Activated CD8-positive, alpha-beta memory T cell treated with anti-CD3 and anti-CD28 coated beads, Interleukin-2, amount 10 ng/mL, durations not matched to agents 7 days and 5 days (primary cell): ENCODE measurements at regions not wholly inside any gene's neighbourhood (a gene's known extent, or its start where the extent isn't known, plus 50 kb on each side); places are given as distances from the start of the nearest gene placed in this dataset.

ENCODE experiments used
- ATAC-seq: fragments of 150-1000 bp; cut with Tn5 transposase; one replicate; pipeline ENCODE4 v1.10.0; 2021; ENCODE audit warnings: moderate library complexity
- CTCF ChIA-PET: fragments of 350-600 bp; sonication (Branson Sonifier 250); formaldehyde crosslinking; loops from one replicate; lab custom pipeline; 2021; ENCODE audit warnings: antibody characterized with exemption; lab: Charles Lee
- DNase-seq: peaks from one replicate; pipeline ENCODE4 v3.0.0-alpha.2; 2020
- H3K27ac Mint-ChIP-seq: one replicate; pipeline ENCODE4 v1.8.0; 2021; ENCODE audit warnings: mild to moderate bottlenecking, mixed read lengths
- H3K27me3 Mint-ChIP-seq: one replicate; pipeline ENCODE4 v1.8.0; 2021; ENCODE audit warnings: mixed read lengths
- H3K36me3 Mint-ChIP-seq: one replicate; pipeline ENCODE4 v1.8.0; 2021; ENCODE audit warnings: mild to moderate bottlenecking, mixed read lengths
- H3K4me1 Mint-ChIP-seq: one replicate; pipeline ENCODE4 v1.8.0; 2021; ENCODE audit warnings: mixed read lengths
- H3K4me3 Mint-ChIP-seq: one replicate; pipeline ENCODE4 v1.8.0; 2021; ENCODE audit warnings: mild to moderate bottlenecking, moderate library complexity, mixed read lengths
- H3K9me3 Mint-ChIP-seq: one replicate; pipeline ENCODE4 v1.8.0; 2022; ENCODE audit warnings: low read depth, mixed read lengths

DNA sequence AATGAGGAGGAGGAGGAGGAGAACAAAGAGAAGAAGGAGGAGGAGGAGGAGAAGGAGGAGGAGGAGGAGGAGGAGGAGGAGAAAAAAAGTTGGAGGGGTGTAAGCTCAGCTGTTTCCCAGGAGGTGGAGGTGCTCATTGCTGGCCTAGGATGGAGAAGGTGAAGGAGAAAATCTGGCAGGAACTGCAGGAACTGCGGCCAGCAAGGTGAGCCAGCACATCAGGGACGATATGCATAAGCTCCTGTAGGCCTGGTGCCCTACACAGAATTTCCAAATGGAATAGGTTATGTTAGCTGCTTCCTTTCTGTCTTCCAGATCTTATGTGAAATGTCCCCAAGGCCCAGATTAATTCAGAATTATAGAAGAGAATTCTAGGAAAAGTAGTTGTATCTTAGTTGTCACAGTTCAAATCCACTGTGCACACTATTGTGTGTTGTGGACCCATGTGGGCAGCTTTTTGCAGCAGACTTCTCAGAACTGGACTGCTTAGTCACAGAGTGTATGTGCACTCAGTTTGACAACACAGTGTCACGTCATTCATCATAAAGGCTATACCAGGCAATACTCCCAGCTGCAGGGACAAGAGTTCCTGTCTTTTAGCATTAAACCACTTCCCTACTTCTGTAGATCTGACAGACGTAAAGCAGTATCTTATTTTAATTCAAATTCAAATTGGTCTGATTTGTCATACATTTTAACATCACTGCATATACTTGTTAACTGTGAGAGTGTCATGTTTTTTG lies 303.7 kb downstream of the HLX start:
- H3K27me3 Mint-ChIP-seq = peaks cover 5% of the 10 kb centered on the region
- H3K36me3 Mint-ChIP-seq = no peaks in the 10 kb centered on the region
- no peaks in the 10 kb centered on the region for H3K9me3 Mint-ChIP-seq
- CTCF ChIA-PET = no interaction called here
- H3K27ac Mint-ChIP-seq = no peak overlapping the region
- DNase-seq = no peak
- no peak overlapping the region for H3K4me3 Mint-ChIP-seq
- ATAC-seq = no peak
- H3K4me1 Mint-ChIP-seq = no peaks in the 10 kb centered on the region

DNA sequence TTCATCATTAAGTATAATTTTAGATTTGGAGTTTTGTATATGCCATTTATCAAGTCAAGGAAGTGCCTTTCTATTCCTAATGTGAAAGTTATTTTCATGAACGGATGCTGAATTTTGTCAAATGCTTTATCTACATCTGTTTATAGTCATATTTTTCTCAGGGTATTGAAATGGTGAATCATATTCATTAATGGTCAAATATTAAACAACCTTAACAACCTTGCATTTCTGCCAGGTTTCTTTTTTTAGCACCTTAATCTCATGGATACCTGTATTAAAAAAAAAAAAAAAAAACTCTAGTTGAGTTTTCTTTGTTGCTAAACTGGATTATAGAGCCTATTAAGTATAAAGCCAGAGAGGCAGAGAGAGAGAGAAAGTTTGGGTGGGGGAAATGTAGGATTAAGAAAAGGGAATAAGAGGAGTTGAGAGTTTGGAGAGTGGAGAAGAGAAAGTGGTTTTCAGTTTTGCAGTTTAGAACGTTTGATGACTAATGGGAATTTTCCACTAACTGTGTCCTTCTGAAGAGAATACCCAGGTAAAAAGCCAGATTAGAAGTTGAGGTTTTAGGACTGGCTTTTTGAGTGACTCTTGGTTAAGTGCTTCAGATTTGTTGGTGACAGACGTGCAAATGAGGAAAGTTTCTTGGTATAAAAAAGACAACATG lies 305.0 kb downstream of the HLX start:
- ATAC-seq = no peak
- H3K27me3 Mint-ChIP-seq = peaks cover 5% of the 10 kb centered on the region
- H3K27ac Mint-ChIP-seq = no peak overlapping the region
- no peaks in the 10 kb centered on the region for H3K9me3 Mint-ChIP-seq
- CTCF ChIA-PET = no interaction called here
- H3K4me1 Mint-ChIP-seq = no peaks in the 10 kb centered on the region
- no peak overlapping the region for H3K4me3 Mint-ChIP-seq
- no peak for DNase-seq
- no peaks in the 10 kb centered on the region for H3K36me3 Mint-ChIP-seq

DNA sequence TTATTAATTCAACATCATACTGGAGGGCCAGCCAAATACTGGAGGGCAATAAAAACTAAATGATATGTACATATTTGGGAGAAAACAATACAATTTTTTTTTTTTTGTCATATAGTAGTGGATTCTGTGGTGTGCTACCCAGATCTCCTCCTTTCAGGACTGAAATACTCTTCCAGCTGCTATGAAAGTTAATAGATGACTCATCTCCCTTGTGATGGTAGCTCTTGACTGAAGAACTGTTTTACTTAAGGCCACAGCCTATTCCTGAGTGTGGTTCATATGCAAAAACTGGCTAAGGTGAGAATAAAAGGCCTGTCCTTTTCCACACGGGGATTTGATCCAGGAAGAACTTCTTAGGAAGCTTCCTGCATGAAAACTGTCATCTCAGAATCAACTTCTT lies 307.9 kb downstream of the HLX start:
- H3K27me3 Mint-ChIP-seq = peaks cover 5% of the 10 kb centered on the region
- no peaks in the 10 kb centered on the region for H3K4me1 Mint-ChIP-seq
- H3K27ac Mint-ChIP-seq = no peak overlapping the region
- H3K4me3 Mint-ChIP-seq = no peak overlapping the region
- ATAC-seq (no peak), DNase-seq (no peak)
- no peaks in the 10 kb centered on the region for H3K9me3 Mint-ChIP-seq
- no peaks in the 10 kb centered on the region for H3K36me3 Mint-ChIP-seq
- CTCF ChIA-PET = interaction anchor here (1.6 kb wide), 1 partner anchor 16 kb away, joined by 8 read pairs; no protein-coding TSS in a partner anchor

DNA sequence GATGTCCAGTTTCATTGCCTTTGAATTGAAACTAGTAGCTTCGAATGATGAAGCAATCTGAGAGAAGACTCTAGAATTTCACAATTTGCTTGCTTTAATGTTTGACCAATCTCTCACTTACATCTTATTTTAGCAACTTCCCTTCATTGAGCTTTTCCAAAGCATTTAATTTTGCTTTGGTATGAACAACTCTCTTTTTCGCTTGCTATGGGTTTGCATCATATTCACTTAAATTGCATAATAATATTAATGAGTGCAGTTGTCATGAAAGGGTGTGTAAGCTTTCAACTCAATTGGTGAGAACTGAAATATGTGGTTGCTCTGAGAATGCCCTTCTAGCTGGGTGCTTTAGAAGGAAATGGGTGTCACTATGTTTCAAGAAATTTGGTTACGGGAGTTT lies 309.2 kb downstream of the HLX start:
- no peak overlapping the region for H3K27ac Mint-ChIP-seq
- no peaks in the 10 kb centered on the region for H3K36me3 Mint-ChIP-seq
- CTCF ChIA-PET = interaction anchor here (1.6 kb wide), 1 partner anchor 14 kb away, joined by 8 read pairs; no protein-coding TSS in a partner anchor

DNA sequence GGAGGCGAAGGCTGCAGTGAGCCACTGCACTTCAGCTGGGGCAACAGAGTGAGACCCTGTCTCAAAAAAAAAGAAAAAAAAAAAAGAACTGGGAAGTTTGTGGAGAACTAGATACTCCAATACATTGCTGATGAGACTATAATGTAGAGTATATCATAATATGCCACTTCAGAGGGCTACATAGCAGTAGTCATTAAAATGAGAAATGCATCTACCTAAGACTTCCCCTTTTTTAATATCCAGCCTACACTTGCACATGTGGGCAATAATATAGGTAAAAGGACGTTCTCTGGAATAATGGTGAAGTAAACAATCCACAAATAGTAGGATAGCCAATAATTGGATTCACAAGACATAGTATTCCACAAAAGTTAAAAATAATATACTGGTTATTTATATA lies 311.0 kb downstream of the HLX start:
- Mint-ChIP-seq H3K36me3 (no peaks in the 10 kb centered on the region), H3K27me3 (no peaks in the 10 kb centered on the region), H3K4me1 (no peaks in the 10 kb centered on the region), H3K27ac (no peak overlapping the region), H3K4me3 (no peak overlapping the region), H3K9me3 (no peaks in the 10 kb centered on the region)
- ATAC-seq (no peak), DNase-seq (no peak)
- CTCF ChIA-PET = no interaction called here

More for the DNA sequence above, 309.2 kb downstream of the HLX start:
- ATAC-seq (no peak), DNase-seq (no peak)
- no peaks in the 10 kb centered on the region for H3K27me3 Mint-ChIP-seq
- H3K4me3 Mint-ChIP-seq = no peak overlapping the region
- H3K9me3 Mint-ChIP-seq = no peaks in the 10 kb centered on the region
- H3K4me1 Mint-ChIP-seq = no peaks in the 10 kb centered on the region

DNA sequence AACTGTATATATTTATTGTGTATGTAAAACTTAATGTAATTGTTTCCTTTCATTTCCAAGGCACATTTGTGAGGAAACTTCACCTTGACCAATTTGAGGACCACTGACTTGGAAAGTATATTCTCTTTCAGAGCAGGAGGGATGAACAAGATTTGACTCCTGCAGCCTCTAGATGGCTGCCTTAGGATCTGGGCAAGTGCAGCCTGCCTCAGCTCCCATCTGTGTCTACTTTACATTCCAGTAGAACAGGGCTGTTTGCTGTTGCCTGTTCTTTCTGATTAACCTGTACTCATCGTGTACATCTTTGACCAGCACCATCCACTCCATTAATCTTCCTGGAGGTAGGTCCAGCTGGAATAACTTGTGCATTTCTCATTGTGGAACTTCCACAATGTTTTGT lies 312.8 kb downstream of the HLX start:
- Mint-ChIP-seq H3K27me3 (no peaks in the 10 kb centered on the region), H3K27ac (no peak overlapping the region), H3K36me3 (no peaks in the 10 kb centered on the region), H3K4me1 (no peaks in the 10 kb centered on the region), H3K9me3 (peaks cover 3% of the 10 kb centered on the region), H3K4me3 (no peak overlapping the region)
- DNase-seq (no peak), ATAC-seq (no peak)
- CTCF ChIA-PET = no interaction called here

DNA sequence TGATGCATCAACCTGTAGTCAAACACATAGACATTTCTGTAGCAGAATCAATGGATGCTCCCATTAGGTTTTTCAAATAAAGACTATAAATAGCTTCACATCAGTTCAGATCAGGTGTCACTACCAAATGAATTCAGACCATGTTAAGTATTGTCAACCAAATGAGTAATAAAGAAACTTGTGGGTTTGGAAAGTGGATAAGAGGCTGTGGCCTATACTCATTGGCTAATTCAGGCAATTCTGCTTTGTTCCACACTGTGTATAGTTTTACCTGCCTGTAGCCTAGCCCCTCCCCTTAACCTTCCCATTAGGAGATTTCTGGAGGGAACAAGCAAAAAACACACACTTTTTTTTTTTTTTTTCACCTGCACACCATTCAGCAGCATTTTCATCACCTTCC lies 321.2 kb downstream of the HLX start:
- DNase-seq = no peak
- H3K9me3 Mint-ChIP-seq = peaks cover 3% of the 10 kb centered on the region
- ATAC-seq = no peak
- no peak overlapping the region for H3K4me3 Mint-ChIP-seq
- peaks cover 2% of the 10 kb centered on the region for H3K27me3 Mint-ChIP-seq
- H3K4me1 Mint-ChIP-seq = peaks cover 2% of the 10 kb centered on the region
- no peaks in the 10 kb centered on the region for H3K36me3 Mint-ChIP-seq
- H3K27ac Mint-ChIP-seq = no peak overlapping the region
- CTCF ChIA-PET = no interaction called here

DNA sequence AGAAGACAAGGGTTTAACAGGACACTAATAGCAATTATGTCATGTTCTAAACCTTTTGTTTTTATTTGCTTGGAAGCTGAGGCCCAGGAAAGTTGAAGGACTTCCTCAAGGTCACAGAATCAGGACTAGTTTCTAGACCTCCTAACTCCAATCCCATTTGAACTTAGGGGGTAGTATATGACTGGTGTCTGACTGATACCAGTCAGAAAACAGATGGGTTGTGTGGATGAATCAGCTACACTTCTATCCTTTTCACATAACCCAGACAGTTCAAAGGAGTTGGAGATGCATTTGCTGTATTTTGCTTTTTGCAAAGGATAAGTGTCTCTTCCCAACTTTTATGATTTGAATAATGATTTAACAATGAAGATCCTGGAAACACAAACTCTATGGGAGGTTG lies 322.5 kb downstream of the HLX start:
- Mint-ChIP-seq H3K27ac (no peak overlapping the region), H3K27me3 (peaks cover 2% of the 10 kb centered on the region), H3K4me1 (peaks cover 2% of the 10 kb centered on the region), H3K4me3 (no peak overlapping the region), H3K9me3 (no peaks in the 10 kb centered on the region), H3K36me3 (no peaks in the 10 kb centered on the region)
- ATAC-seq (no peak), DNase-seq (no peak)
- CTCF ChIA-PET = interaction anchor here (2.0 to 2.2 kb wide), 2 partner anchors 14 to 234 kb away, joined by 8 to 9 read pairs; no protein-coding TSS in a partner anchor

DNA sequence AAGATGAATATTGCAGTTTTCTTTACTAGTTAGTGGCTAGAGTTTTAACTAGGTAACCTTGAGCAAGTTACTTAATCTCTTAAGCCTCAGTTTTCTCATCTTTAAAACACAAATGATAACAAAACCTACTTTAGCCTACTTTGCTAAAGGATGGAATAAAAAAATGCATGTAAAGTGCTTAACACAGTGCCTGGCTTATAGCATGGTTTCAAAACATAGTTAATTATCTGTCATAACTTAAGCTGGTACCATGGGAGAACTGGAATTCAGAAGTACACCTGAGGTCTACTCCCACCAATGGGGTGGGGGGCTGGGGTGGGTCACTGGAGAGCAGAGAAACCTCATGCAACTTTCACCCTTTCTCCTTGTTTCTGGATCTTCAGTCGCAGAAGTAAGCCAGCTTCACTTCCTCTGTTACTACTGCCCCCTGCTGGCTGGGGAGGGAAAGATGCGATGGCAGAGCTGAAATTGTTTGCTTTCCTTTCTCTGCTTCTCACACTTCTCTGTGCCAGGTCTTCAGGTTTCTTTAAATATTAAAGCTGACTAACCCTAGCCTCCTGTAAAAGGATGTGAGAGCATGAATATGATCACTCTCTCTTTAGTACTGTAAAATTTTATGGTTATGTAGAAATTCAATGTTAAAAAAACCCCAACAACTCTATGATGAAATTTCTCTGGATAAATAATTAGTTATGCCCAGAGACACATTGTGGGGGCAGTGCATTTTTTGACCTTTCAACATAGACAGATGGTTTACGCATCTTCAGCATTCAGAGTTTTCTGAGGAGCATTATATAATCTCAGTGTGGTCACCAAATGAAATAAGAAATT lies 324.2 kb downstream of the HLX start:
- no peaks in the 10 kb centered on the region for H3K36me3 Mint-ChIP-seq
- CTCF ChIA-PET = interaction anchor here (0.6 to 2.2 kb wide), 6 partner anchors 15 to 806 kb away, joined by 3 to 12 read pairs (median 8); no protein-coding TSS in a partner anchor
- peaks cover 2% of the 10 kb centered on the region for H3K4me1 Mint-ChIP-seq
- H3K27me3 Mint-ChIP-seq = peaks cover 5% of the 10 kb centered on the region
- no peak for ATAC-seq
- H3K4me3 Mint-ChIP-seq = no peak overlapping the region
- DNase-seq = peak; percentile 70
- H3K27ac Mint-ChIP-seq = no peak overlapping the region
- H3K9me3 Mint-ChIP-seq = no peaks in the 10 kb centered on the region

DNA sequence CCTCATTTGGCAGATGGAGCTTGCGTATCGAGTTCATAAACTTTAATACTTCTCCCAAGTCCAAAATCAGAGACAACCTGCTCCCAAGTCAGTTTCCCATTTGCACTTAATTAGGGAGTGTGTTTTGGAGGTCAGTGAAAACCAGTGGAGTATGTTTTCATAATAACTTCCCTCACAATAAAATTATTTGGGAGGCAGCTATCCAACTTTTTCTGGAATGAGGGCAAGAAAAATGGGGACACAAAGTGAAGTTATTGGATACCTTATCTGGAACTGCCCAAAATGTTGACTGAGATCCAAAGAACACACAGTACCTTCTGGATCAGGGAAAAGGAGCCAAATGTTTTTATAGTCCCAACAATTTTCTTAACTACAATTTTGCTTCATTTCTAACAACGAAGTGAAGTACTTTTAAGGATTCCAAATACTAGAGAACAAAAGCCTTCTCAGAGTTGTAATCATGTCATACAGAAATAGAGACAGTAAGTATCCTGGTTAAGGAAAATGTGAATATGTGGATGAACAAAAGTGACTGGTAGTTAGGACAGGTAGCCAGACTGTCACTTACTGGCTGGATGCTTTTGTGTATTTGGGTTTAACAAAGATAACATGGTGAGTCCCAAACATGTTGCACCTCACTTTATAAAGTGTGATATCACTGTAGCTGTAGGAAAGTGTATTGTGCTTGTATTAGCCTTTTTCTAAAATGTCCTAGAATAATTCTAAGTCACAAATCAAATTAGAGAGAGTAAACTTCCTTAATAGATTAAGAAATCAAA lies 325.0 kb downstream of the HLX start:
- H3K27ac Mint-ChIP-seq = no peak overlapping the region
- H3K36me3 Mint-ChIP-seq = no peaks in the 10 kb centered on the region
- ATAC-seq (no peak), DNase-seq (no peak)
- H3K9me3 Mint-ChIP-seq = no peaks in the 10 kb centered on the region
- no peak overlapping the region for H3K4me3 Mint-ChIP-seq
- peaks cover 5% of the 10 kb centered on the region for H3K27me3 Mint-ChIP-seq
- H3K4me1 Mint-ChIP-seq = peaks cover 2% of the 10 kb centered on the region
- CTCF ChIA-PET = interaction anchor here (0.6 to 2.2 kb wide), 5 partner anchors 16 to 805 kb away, joined by 3 to 12 read pairs (median 9); no protein-coding TSS in a partner anchor

DNA sequence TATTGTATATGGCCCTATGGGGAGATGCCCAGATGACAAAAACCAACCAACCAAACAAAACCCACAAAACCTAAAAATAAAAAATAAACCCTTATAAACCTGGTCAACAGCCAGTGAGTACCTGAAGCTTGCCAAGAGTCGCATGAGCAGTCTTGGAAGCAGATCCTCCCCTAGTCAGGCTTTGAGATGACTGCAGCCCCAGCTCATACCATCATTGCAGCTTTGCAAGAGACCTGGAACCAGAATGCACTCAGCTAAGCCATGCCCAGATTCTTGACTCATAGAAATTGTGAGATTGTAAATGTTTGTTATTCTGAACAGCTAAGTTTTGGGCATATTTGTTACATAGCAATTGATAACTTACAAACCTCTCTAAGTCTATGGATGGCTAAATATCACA lies 326.8 kb downstream of the HLX start:
- no peaks in the 10 kb centered on the region for H3K9me3 Mint-ChIP-seq
- no peak for DNase-seq
- ATAC-seq = no peak
- CTCF ChIA-PET = no interaction called here
- H3K4me1 Mint-ChIP-seq = no peaks in the 10 kb centered on the region
- H3K27me3 Mint-ChIP-seq = peaks cover 5% of the 10 kb centered on the region
- H3K27ac Mint-ChIP-seq = no peak overlapping the region
- H3K4me3 Mint-ChIP-seq = no peak overlapping the region
- H3K36me3 Mint-ChIP-seq = no peaks in the 10 kb centered on the region

DNA sequence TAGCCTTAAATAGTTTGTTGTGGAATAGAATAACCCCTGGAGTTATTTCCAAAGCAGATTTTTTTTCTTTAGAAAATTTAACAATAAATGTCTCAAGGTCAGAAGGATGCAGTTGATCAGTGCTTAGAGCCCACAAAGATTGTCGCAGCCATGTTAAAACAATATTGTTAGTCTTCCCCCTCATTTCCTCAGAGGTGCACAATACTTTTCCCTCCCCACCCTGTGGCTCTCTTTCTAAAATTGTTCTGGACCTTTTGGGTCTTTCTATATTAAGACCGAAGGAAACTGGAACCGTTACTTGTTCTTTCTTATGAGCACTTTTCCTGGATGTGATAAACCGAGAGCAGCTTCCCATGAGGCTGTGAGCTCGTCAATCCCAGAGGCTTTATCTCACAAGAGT lies 333.7 kb downstream of the HLX start:
- DNase-seq (no peak), ATAC-seq (no peak)
- H3K4me1 Mint-ChIP-seq = no peaks in the 10 kb centered on the region
- CTCF ChIA-PET = no interaction called here
- H3K9me3 Mint-ChIP-seq = no peaks in the 10 kb centered on the region
- H3K27me3 Mint-ChIP-seq = peaks cover 2% of the 10 kb centered on the region
- no peaks in the 10 kb centered on the region for H3K36me3 Mint-ChIP-seq
- no peak overlapping the region for H3K4me3 Mint-ChIP-seq
- H3K27ac Mint-ChIP-seq = no peak overlapping the region

DNA sequence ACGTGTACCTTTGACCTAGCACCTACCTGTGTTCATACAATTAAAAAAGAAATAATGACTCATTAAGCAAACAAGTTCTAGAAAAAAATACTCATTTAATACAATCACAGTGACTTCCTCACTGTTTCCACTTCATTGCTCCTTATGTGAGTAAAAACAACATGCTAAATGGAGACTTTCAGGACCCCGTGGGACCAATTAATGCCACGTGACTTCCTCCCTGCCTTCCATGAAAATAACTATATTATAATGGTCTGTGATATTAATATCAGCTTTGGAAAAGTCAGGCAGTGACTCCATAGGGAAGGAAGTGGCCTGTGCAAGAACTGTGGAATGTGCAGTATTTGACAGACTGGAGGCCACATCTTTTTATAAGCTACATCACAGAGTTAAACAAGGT lies 337.8 kb downstream of the HLX start:
- no peaks in the 10 kb centered on the region for H3K36me3 Mint-ChIP-seq
- no peak overlapping the region for H3K27ac Mint-ChIP-seq
- CTCF ChIA-PET = no interaction called here
- ATAC-seq = no peak
- no peak overlapping the region for H3K4me3 Mint-ChIP-seq
- no peaks in the 10 kb centered on the region for H3K27me3 Mint-ChIP-seq
- no peaks in the 10 kb centered on the region for H3K9me3 Mint-ChIP-seq
- no peaks in the 10 kb centered on the region for H3K4me1 Mint-ChIP-seq
- no peak for DNase-seq
